HG03521 (cell line): ENCODE measurements at regions not wholly inside any gene's neighbourhood (a gene's known extent, or its start where the extent isn't known, plus 50 kb on each side); places are given as distances from the start of the nearest gene placed in this dataset.
"Not testable (repeated sequence)": the region's sequence is repeated elsewhere in the genome, so short reads cannot be mapped to it uniquely, and the experiment has no call there.

ENCODE experiments used
- ATAC-seq: cut with Tn5 transposase; IDR thresholded peaks from one replicate; pipeline ENCODE4 v1.9.1; 2021; ENCODE audit warnings: mild to moderate bottlenecking, moderate library complexity; ENCODE audit not compliant: unreplicated experiment

GRCh38 chr9:29625292-29625731, 2052.0 kb upstream of the C9orf72 start:
- no peak for ATAC-seq

GRCh38 chr9:29625931-29626330, 2052.7 kb upstream of the C9orf72 start:
- ATAC-seq: no peak

GRCh38 chr9:29628856-29629255, 2055.6 kb upstream of the C9orf72 start:
- not testable (repeated sequence) for ATAC-seq

- no peak for ATAC-seq
Observed at GRCh38 chr9:29637471-29638237, 2064.4 kb upstream of the C9orf72 start.

DNA sequence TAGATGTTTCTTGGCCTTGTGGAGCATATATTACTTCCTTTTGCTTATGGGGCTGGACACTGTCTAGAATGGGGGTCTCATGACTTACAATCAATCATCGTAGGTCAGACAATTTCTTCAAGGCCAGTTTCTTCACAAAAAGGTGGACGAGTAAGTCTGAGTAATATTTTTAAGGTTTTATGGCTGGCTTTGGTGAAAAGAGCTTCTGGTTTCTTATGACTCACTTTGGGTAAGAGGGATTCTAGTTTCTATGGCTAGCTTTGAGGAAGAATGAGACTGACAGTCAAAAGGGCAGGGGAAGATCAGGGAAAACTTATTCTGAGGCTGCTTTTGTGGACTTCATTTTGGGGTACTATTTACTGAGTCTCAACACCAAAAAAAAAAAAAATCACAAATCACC, 2067.2 kb upstream of the C9orf72 start:
- no peak for ATAC-seq

DNA sequence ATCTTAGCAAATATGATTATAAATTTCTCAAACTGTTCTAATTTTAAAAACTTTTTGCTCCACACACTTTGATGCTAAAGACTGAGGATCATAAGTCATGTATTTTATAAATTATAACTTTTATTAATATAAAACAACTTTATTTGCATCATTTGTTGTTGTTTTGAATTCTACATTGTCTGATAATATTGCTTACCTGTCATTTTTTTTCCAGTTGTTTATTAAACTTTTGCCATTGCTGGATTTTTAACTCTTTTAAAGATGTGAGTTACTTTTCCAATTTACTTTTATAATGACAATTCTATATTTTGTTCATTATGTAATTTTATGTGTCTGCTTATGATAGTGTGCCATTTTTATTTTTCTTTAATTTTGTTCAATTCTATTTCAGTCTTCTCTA, 2071.2 kb upstream of the C9orf72 start:
- no peak for ATAC-seq

DNA sequence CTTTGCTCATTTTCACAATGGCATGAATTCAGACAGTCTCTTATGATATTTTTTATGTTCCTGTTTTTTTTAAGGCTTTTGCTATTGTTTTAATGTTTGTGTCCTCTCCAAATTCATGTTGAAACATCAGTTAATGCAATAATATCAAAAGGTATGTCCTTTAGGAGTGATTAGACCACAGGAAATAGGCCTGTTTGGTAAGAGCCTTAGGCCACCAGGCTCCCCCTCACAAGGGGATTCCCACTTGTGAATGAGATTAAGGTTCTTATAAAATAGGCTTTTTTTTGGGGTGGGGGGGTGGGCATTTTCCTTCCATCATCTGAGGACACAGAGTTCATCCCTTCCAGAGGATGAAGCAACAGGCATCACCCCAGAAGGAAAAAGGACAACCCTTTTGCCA, 2074.2 kb upstream of the C9orf72 start:
- no peak for ATAC-seq

- no peak for ATAC-seq
Observed at GRCh38 chr9:29648132-29648531, 2074.9 kb upstream of the C9orf72 start.

- no peak for ATAC-seq
Observed at GRCh38 chr9:29648601-29649000, 2075.3 kb upstream of the C9orf72 start.

GRCh38 chr9:29656641-29657406, 2083.5 kb upstream of the C9orf72 start:
- no peak for ATAC-seq

- ATAC-seq: no peak
Observed at GRCh38 chr9:29657821-29658220, 2084.5 kb upstream of the C9orf72 start.

- ATAC-seq: no peak
Observed at GRCh38 chr9:29659014-29659413, 2085.7 kb upstream of the C9orf72 start.

DNA sequence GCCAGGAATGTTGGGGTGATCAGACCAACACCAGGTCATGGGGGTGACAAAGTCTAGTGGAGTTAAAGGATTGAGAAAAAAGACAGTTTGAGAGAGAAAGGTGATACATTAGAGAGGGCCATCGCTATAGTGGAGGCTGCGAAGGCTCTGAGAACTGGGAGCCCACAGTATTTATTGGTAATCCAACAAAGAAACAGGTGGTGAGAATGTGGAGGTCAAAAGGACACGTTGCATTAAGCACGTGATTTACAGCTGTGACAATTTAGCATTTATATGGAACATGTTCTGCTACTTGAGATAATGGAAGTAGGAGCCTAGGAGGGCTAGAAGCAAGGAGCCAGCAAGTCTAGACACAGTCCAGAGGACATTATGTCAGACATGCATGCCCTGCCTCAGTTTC, 2086.5 kb upstream of the C9orf72 start:
- no peak for ATAC-seq

- no peak for ATAC-seq
Observed at GRCh38 chr9:29668732-29669131, 2095.5 kb upstream of the C9orf72 start.

GRCh38 chr9:29669613-29670012, 2096.3 kb upstream of the C9orf72 start:
- ATAC-seq: no peak

DNA sequence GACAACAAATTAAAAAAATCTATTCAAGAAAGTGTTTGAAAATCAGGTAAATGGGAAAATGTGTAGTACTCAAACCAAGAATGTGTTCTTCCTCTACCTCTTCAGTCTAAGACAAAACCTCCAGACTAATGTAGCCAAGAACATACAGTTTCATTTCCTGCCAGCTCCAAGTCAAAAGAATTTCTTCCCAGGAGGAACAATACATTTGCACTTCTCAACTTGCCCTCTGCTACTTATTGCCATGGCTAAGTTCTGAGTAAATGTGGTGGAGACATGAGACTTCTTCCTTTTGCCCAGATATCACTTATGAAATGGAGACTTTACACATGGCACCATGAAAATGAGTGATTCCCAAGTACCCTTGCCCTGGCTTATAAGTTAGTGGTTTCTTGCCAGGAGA, 2112.2 kb upstream of the C9orf72 start:
- ATAC-seq: no peak

- no peak for ATAC-seq
Observed at GRCh38 chr9:29691145-29691544, 2117.9 kb upstream of the C9orf72 start.

- ATAC-seq: no peak
Observed at GRCh38 chr9:29691758-29692407, 2118.6 kb upstream of the C9orf72 start.

DNA sequence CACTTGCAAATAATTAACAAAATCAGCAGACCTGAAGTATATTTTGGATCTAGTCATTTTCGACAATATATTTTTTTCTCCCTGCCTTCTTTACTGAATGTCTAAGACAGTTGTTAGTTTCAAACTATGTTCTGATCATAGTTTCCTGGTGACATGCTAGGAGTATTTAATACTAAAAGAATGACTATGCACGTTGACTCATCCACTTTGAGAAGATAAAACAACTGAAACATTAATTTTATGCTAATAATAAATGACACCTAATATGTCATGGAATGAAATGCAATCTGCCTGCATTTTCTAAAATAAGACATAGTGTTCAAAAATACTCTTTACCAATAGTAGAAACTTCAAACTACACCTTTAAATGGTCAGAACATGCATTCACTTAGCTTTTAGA, 2123.7 kb upstream of the C9orf72 start:
- no peak for ATAC-seq

DNA sequence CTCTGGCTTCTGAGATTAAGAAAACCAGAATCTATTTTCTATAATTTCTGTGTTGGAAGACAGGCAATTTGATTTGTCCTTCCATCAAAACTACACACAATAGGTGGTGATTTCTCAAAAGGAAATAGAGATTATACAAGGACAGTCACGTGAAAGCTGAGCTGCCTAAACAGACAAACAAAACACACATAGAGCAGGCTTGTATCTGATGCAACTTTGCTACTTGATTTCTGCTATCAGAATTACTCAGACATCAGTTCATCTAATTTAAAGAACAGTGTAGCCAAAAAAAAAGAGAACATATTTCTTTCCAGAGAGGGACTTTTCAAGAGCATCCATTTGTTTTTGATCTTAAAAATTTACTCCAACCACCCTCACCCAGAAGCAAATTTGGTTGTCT, 2128.3 kb upstream of the C9orf72 start:
- no peak for ATAC-seq

DNA sequence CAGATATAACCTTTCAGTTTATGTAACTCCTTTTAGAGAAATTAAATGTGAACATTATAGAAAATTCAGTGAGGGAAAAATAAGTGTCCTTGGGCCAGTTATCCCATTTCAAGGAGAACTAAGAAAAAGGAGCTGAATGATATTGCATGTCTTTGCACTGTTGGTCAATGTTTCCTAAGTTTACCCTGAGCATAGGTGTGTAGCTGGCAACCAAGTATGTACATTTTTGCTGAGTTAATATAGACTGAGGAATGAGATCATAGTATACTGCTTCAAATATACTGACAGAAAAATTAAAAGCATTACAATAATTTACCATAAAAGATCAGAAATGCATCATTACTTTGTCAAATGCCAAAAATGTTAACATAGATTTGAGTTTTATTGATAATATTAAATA, 2128.7 kb upstream of the C9orf72 start:
- no peak for ATAC-seq

DNA sequence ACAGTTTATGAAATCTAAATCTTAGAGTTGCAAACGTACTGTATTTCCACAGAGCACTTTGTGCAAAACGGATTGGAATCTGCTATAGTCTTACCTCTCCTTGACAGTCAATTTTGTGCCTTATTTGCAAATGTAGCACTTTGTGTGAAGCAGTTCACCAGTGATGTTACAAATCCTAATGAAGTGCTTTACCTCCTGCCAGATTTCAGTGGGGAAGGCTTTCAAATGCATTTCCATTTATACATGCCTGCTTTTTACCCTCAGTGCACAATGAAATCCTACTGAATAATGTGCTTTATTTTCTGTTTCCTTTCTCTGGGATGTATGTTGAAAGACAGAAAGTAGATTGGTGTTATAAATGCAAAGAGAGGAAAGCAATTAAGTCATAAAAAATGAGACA, 2141.6 kb upstream of the C9orf72 start:
- no peak for ATAC-seq
